ENCODE measurements at regions not wholly inside any gene's neighbourhood (a gene's known extent, or its start where the extent isn't known, plus 50 kb on each side); places are given as distances from the start of the nearest gene placed in this dataset.
A peak's percentile ranks its signal among the peaks of the same experiment; 100 is the strongest.
"Not testable (repeated sequence)": the region's sequence is repeated elsewhere in the genome, so short reads cannot be mapped to it uniquely, and the experiment has no call there.

DNA sequence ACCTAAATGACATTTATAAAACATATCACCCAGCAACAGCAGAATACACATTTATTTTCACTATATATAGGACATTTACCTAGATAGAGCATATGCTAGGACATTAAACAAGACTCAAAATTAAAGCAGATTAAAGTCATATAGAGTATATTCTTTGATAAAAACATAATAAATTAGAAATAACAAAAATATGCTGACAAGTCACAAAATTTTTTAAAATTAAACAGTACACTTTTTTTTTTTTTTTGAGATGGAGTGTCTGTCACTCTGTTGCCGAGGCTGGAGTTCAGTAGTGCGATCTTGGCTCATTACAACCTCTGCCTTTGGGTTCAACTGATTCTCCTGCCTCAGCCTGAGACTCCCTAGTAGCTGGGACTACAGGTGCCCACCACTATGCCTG lies 758.9 kb upstream of the NRXN1 start:
- DNase-seq = no peak

DNA sequence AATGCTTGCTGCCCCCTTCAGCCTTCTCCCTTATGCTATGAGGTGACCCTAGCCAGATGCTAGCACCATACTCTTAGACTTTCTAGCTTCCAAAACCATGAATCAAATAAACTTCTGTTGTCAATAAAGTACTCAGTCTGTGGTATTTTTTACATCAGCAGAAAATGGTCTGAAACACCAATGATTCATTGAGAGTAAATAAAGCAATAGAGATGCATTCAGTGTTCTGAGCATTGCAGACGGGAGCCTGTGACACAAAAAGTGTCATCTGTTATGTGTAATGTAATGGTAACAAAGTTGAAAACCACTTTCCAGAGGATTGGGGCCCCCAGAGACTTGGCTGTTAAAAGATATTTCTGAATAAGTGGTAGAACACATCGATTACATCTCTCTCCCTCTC lies 758.0 kb upstream of the NRXN1 start:
- DNase-seq = no peak

DNA sequence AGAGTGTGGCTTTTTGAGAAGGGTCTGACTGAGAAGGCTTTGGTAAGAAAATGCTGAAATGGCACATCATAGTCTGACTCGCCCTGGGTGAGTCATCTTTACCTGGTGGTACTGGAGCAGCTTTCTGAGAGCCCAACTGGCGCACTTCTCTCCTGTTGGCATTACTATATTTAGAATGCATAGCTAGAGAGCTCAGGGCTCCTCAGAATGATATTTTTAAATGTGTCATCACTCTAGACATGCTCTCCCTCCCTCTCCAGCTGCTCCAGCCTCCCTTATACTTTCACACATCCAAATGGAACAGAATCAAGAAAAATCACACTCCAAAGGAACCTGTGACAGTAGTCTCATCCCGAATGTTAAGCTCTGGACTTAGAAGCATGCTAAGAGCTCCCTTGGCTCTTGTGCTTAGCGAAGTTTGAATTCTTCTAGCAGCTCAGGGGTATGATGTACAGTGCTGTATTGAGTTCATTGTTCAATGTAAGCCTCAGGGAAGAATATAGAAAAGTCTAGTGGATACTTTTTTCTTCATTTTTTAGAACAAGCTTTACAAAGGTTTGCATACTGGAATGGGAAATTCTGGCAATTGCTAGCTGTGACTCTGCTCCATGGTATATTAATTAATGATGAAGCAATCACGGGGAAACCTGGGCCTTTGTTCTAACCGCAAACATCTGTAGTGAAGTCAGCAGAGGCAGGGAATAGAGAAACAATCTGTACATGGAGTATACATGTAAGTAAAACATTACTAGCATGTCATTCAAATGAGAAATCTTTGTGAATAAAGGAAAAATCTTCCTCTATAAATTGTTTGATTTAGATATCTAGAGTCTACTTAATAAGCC lies 751.2 kb upstream of the NRXN1 start:
- DNase-seq = no peak

DNA sequence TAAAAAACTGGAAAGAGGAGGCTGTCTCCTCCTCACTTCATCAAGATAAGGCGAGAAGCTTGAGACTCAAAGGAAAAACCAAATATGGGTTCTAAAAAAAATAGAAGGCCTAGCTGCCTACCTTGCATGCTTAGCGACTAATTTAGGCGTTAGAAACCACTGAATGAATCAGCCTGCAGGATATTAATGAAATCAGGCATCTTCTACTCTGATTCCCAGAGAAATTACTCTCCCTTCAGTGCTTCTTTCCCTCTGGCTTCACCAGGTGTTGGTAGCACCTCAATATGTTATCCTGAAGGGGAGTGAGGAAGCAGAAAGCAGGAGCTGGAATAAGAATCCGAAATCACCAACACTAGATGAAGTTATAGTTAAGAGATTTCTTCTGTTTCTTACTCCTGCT lies 749.8 kb upstream of the NRXN1 start:
- DNase-seq = no peak

GRCh38 chr2:51780353-51780752 lies 748.4 kb upstream of the NRXN1 start:
- no peak for DNase-seq

DNA sequence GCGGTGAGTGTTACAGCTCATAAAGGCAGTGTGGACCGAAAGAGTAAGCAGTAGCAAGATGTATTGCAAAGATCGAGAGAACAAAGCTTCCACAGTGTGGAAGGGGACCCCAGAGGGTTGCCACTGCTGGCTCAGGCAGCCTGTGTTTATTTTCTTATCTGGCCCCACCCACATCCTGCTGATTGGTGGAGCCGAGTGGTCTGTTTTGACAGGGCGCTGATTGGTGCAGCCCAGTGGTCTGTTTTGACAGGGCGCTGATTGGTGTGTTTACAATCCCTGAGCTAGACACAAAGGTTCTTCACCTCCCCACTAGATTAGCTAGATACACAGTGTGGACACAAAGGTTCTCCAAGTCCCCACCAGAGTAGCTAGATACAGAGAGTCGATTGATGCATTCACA lies 747.8 kb upstream of the NRXN1 start:
- not testable (repeated sequence) for DNase-seq

GRCh38 chr2:51778806-51779205 lies 746.9 kb upstream of the NRXN1 start:
- DNase-seq = no peak

- DNase-seq = not testable (repeated sequence)
These were observed 742.7 kb upstream of the NRXN1 start for GRCh38 chr2:51774606-51775005.

- DNase-seq = no peak
These were observed 728.5 kb upstream of the NRXN1 start for GRCh38 chr2:51760441-51760840.

DNA sequence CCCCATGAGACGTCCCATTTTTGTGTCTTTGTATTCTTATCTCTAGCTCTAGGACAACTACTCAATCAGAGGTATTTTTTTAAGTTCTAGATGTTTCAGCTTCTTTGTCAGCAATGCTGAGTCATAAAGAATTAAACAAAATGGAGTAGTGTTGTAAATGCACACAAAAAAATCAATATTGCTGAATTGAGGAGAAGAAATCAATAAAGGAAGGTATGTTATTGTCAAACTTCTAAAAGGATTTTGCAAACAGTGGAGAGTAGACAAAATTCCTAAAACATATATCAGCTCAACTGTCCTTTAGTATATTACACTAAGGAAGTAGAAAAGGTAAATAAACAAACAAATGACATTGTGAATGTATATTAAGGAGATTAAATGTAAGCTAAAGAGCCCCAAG lies 726.1 kb upstream of the NRXN1 start:
- no peak for DNase-seq

DNA sequence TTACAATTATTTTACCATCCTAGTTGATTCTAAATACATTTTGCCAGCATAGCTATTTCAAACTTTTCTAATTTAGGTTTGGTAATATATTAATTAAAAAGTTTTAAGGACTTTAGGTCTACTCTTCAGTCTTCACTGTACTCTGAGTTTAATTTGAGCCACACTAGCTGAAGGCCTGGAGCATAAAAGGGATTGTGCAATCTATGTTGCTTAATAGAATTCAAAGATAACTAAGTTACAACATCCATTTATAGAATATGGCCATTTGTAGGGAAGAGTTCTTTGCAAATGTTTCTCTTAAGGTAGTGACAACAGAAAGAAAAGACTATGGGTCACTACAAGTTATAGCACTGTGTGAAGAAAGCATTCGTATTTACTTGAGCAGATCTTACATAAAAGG lies 702.2 kb upstream of the NRXN1 start:
- DNase-seq = no peak

- no peak for DNase-seq
These were observed 691.8 kb upstream of the NRXN1 start for GRCh38 chr2:51723691-51724090.

GRCh38 chr2:51722311-51722710 lies 690.4 kb upstream of the NRXN1 start:
- no peak for DNase-seq

GRCh38 chr2:51720826-51721225 lies 688.9 kb upstream of the NRXN1 start:
- DNase-seq = no peak

DNA sequence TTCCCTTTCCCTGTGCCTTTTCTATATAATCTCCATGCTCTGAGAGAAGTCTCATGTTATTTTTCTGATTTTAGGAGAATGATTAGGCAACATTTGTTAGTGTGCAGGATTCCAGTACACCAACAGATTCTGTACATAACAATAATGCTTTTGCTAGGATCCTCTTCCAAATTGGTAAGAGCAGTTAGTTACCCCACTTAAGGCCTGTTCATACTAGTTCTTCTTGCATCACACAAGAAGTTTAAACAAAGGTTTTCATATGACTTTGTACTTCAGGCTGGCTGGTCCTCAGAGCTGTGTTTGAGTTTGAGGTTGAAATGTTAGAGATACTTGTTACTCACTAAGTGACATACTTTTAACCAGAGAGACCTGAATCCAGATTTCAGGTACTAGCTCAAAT lies 686.9 kb upstream of the NRXN1 start:
- no peak for DNase-seq

- no peak for DNase-seq
These were observed 685.4 kb upstream of the NRXN1 start for GRCh38 chr2:51717312-51717711.

DNA sequence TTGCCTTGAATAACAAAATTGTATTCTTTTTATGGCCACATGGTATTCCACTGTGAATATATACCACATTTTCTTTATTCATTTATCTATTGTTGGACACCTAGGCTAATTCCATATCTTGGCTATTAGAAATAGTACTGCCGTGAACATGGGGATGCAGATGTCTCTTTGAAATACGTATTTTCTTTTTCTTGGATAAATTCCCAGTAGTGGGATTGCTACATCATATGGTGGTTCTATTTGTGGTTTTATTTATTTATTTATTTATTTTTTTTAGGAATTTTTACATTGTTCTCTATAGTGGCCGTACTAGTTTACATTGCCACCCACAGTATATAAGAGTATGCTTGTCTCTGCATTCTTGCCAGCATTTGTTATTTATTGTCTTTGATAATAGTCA lies 679.8 kb upstream of the NRXN1 start:
- DNase-seq = no peak

- DNase-seq = peak; percentile 40
These were observed 678.3 kb upstream of the NRXN1 start for GRCh38 chr2:51710222-51710621.

- no peak for DNase-seq
These were observed 675.7 kb upstream of the NRXN1 start for GRCh38 chr2:51707625-51708024.

GRCh38 chr2:51706220-51706619 lies 674.3 kb upstream of the NRXN1 start:
- DNase-seq = peak; percentile 54

DNA sequence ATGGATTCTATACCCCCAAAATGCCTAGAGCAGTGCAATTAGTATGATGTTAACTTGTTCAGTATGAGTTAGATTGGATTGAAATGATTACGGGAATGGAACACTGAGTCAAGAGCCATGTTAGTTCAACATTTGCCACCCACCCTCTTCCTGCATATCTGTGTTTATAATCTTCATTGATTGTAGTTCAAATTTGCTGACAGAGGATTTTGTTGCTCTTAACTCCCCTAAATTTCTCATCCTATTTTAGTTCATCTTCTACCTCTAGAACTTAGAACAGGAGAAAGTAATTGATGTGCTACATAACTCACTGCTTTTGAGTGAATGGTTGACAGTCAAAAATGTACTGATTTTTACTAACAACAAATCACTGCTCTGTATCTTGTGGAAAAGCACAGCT lies 673.5 kb upstream of the NRXN1 start:
- DNase-seq = no peak

DNA sequence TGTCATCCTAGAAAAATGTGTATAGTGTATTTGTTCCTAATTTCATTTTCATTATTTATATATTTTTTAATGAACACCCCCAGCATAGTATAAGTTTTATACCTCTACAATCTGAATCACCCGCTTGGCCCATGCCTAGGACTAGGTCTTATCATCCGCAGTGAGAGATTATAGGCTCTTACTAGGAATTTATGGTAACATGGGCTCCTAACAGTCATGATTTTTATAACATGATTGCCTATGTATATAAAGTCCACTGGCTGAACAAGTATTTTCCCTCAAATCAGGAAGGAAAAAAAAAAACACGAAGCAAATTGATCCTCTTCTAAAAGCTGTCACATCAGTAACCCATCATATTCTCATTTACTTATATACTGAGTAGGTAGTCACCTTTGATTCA lies 666.1 kb upstream of the NRXN1 start:
- no peak for DNase-seq

- DNase-seq = no peak
These were observed 665.2 kb upstream of the NRXN1 start for GRCh38 chr2:51697095-51697494.

GRCh38 chr2:51695531-51695930 lies 663.6 kb upstream of the NRXN1 start:
- DNase-seq = no peak

- no peak for DNase-seq
These were observed 661.7 kb upstream of the NRXN1 start for GRCh38 chr2:51693640-51694039.
